ENCODE measurements at regions not wholly inside any gene's neighbourhood (a gene's known extent, or its start where the extent isn't known, plus 50 kb on each side); places are given as distances from the start of the nearest gene placed in this dataset.
A peak's percentile ranks its signal among the peaks of the same experiment; 100 is the strongest.

DNA sequence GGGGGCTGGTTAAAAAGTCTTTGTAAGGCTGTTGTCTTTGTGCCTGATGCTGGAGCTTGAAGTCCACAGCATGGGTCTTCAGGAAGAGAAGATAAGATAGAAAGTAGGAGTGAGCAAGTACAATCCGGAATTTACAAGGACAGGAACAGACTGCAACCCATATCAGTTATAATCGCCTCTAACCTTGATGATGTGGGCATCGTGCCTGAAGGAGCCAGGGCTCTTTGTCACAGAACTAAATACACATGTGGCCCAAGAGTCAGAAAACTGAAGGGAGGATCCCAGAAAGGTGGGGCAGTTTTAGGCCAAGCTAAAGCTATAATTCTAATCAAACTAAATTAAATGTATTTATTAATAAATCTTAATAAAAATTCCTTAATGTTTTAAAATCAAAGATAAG lies 132.2 kb downstream of the TMCO5A start:
- Mint-ChIP-seq H3K27me3 (ENCODE audit: low read depth) (no peaks in the 10 kb centered on the region), H3K4me3 (no peak overlapping the region), H3K9me3 (no peaks in the 10 kb centered on the region), H3K27ac (peak overlapping the region in 1 of 3 experiments; percentile 33), H3K36me3 (ENCODE audit: low read depth) (no peaks in the 10 kb centered on the region), H3K4me1 (peaks cover 56% of the 10 kb centered on the region)
- TF ChIP-seq, protein P1, sequence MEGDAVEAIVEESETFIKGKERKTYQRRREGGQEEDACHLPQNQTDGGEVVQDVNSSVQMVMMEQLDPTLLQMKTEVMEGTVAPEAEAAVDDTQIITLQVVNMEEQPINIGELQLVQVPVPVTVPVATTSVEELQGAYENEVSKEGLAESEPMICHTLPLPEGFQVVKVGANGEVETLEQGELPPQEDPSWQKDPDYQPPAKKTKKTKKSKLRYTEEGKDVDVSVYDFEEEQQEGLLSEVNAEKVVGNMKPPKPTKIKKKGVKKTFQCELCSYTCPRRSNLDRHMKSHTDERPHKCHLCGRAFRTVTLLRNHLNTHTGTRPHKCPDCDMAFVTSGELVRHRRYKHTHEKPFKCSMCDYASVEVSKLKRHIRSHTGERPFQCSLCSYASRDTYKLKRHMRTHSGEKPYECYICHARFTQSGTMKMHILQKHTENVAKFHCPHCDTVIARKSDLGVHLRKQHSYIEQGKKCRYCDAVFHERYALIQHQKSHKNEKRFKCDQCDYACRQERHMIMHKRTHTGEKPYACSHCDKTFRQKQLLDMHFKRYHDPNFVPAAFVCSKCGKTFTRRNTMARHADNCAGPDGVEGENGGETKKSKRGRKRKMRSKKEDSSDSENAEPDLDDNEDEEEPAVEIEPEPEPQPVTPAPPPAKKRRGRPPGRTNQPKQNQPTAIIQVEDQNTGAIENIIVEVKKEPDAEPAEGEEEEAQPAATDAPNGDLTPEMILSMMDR (IDR thresholded peaks at IDR 0.05; ENCODE audit: unreplicated experiment in 3 of 3): no peak

DNA sequence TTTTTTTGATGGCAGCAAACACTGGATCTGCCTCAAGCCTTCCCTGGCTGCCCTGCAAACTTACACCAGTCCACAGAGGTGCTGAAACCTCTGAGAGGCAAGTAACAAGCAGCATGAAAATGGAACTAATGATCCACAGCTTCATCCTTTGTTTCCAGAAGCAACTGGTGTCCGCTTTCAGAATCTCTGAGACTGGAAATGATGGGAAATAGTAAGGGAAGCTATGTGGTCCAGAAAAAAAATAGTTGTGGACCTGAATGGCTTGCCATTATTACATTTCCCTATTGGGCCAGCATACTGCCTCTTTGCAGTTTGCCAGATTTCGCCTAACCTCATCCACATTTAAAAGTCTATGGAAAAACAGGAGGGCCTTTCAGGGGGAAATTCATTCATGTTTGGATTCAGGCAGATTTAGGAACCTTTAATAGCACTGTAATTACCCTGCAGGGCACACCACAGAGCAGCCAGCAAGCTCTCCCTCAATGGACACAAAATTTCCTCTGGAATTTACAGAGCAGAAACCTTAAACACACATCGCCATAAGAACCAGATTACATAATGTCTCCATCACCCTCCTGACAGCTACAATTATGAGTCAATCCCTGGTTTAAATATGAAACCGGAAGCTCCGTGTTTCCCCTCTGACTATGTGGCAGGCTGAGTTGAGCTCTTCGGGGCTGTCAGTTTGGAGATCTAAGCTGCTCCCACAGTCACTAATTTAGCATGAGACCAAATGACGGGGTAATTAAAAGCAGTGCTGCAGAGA lies 134.4 kb downstream of the TMCO5A start:
- H3K4me1 Mint-ChIP-seq: peaks cover 64% of the 10 kb centered on the region

DNA sequence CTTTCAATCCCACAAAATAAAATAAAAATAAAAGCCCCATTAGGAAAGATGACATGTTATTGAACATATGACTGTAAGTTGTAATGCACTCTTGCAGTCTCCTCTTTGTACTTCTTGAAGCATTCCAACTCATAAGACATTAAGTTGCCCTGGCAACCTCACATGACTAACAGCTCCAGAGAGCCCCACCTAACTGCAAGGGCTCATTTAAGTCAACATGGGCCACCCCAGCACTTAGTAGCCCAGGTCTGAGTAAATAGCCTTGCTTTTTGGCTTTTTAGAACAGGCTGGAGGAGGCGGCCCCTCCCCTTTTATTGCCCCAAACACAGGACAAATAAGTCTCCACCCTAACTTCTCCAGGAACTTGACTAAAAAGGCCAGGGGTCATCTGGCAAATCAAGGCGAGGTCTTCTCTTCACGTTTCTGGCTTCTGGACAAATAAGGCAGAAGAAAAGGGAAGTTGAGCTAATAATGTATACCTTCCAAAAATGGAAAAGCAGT lies 135.1 kb downstream of the TMCO5A start:
- H3K36me3 Mint-ChIP-seq (ENCODE audit: low read depth): no peaks in the 10 kb centered on the region
- H3K4me1 Mint-ChIP-seq: peaks cover 72% of the 10 kb centered on the region
- H3K27me3 Mint-ChIP-seq (ENCODE audit: low read depth): no peaks in the 10 kb centered on the region
- peak overlapping the region; percentile 86 to 100 (median 94) for H3K27ac Mint-ChIP-seq
- TF ChIP-seq, protein P1 (IDR thresholded peaks at IDR 0.05; ENCODE audit: unreplicated experiment in 3 of 3): no peak
- H3K4me3 Mint-ChIP-seq: peak overlapping the region; percentile 63 to 72 (median 65)
- no peaks in the 10 kb centered on the region for H3K9me3 Mint-ChIP-seq

More for the DNA sequence above, 134.4 kb downstream of the TMCO5A start:
- TF ChIP-seq, protein P1 (IDR thresholded peaks at IDR 0.05; ENCODE audit: unreplicated experiment in 3 of 3): no peak
- no peaks in the 10 kb centered on the region for H3K9me3 Mint-ChIP-seq
- peak overlapping the region; percentile 63 to 72 (median 65) for H3K4me3 Mint-ChIP-seq
- H3K27ac Mint-ChIP-seq: peak overlapping the region; percentile 86 to 100 (median 94)
- H3K27me3 Mint-ChIP-seq (ENCODE audit: low read depth): no peaks in the 10 kb centered on the region
- H3K36me3 Mint-ChIP-seq (ENCODE audit: low read depth): no peaks in the 10 kb centered on the region

DNA sequence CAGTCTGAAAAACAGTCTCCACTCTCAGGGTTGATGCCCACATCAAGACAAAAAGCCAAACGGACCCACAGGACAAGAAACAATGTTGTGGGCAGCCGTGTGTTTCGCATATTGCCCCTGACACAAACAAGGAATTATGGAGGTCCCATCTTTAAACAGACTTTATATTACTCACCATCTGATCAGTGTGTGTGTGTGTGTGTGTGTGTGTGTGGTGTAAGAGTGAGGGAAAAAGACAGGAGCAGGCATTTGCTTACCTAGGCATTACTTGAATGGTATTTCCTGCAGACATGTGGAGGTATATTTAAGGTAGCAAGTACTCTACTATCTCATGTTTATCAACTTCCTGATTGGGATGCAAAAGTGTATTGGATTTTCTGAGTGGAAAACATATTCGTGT lies 136.3 kb downstream of the TMCO5A start:
- Mint-ChIP-seq H3K27ac (peak overlapping the region; percentile 59 to 100 (median 100)), H3K27me3 (ENCODE audit: low read depth) (no peaks in the 10 kb centered on the region), H3K9me3 (no peaks in the 10 kb centered on the region), H3K4me1 (peaks cover 76% of the 10 kb centered on the region), H3K4me3 (peak overlapping the region in 1 of 3 experiments; percentile 23), H3K36me3 (ENCODE audit: low read depth) (no peaks in the 10 kb centered on the region)
- TF ChIP-seq, protein P1 (IDR thresholded peaks at IDR 0.05; ENCODE audit: unreplicated experiment in 3 of 3): no peak

DNA sequence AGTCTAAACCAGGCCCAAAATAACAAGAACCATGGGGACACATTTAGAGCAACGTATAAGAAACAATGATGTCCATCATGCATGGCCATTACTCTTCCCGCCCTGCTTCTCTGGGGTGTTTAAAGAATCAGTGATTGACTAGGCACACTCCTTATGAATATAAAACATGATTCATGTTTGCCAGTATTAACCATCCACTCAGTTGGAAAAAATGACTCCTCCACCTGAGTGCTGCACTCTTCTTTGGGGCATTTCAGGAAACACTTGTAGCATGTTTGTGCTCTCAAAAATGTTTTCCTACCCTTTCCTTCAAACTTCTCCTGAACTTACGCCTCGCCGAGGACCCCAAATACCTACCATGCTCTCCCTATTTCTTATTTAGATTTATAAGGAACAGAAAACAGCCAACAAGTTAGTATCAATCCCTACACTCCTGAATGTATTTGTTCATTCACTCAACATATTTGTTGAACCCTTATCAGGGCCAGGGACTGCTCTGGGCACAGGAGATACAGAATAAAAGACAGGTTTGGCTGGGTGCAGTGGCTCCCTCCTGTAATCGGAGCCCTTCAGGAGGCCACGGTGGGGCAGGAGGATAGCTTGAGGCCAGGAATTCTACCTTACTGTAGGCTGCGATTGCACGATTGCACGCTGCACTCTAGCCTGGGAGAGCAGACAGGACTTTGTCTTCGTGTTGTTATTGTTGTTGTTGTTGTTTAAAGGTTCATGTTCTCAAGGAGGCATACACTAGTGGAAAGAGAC lies 137.0 kb downstream of the TMCO5A start:
- H3K27ac Mint-ChIP-seq: peak overlapping the region; percentile 100
- peak overlapping the region; percentile 86 to 90 (median 86) for H3K4me3 Mint-ChIP-seq
- peaks cover 72% of the 10 kb centered on the region for H3K4me1 Mint-ChIP-seq
- H3K27me3 Mint-ChIP-seq (ENCODE audit: low read depth): no peaks in the 10 kb centered on the region
- no peaks in the 10 kb centered on the region for H3K9me3 Mint-ChIP-seq
- TF ChIP-seq, protein P1 (IDR thresholded peaks at IDR 0.05; ENCODE audit: unreplicated experiment in 3 of 3): no peak
- no peaks in the 10 kb centered on the region for H3K36me3 Mint-ChIP-seq (ENCODE audit: low read depth)

Data from nephron (organoid).